Adrenal gland (tissue), 9 donors: ENCODE measurements at regions not wholly inside any gene's neighbourhood (a gene's known extent, or its start where the extent isn't known, plus 50 kb on each side); places are given as distances from the start of the nearest gene placed in this dataset.
A peak's percentile ranks its signal among the peaks of the same experiment; 100 is the strongest.

ENCODE experiments used
- DNase-seq, 7 donors: peaks; one replicate each; pipeline ENCODE4 v3.0.0-alpha.2; 2019 to 2020
- H3K27ac ChIP-seq, 5 donors: fragments of 200-600 bp; sonication (generic) in 4 of 5; 1 replicate in 3 of 5; 2 replicates in 2 of 5; pipeline versions ENCODE4 v1.5.1 to v1.8.0; 2016 to 2020; ENCODE audit warnings: mild to moderate bottlenecking in 1 of 5
- H3K27me3 ChIP-seq: fragments of 200-600 bp; 2 replicates; pipeline ENCODE4 v1.8.0; 2021
- H3K36me3 ChIP-seq, 2 donors: fragments of 200-600 bp; replicated peaks in 1 of 2; 1 replicate in 1 of 2; 2 replicates in 1 of 2; pipeline versions ENCODE4 v1.5.1 to v1.8.0; 2018 to 2022
- H3K4me1 ChIP-seq, 2 donors: fragments of 200-600 bp; replicated peaks in 1 of 2; 1 replicate in 1 of 2; 2 replicates in 1 of 2; pipeline versions ENCODE4 v1.5.1 to v1.8.0; 2018 to 2021
- H3K4me3 ChIP-seq, 4 donors: fragments of 200-600 bp; sonication (generic) in 3 of 4; one replicate each; pipeline ENCODE4 v1.5.1; 2016 to 2018
- H3K9me3 ChIP-seq, 3 donors: fragments of 200-600 bp; sonication (generic) in 1 of 3; replicated peaks in 1 of 3; 1 replicate in 2 of 3; 2 replicates in 1 of 3; pipeline versions ENCODE4 v1.5.1 to v1.8.0; 2016 to 2021
- POLR2A ChIP-seq, 2 donors: fragments of 450-650 bp; IDR thresholded peaks; one replicate each; pipeline ENCODE4 v1.6.1; 2017; ENCODE audit warnings: antibody characterized with exemption in 2 of 2, mild to moderate bottlenecking in 2 of 2, moderate library complexity in 1 of 2
- WGBS, 4 donors: extraction: QIAGEN DNeasy Blood & Tissue Kit in 2 of 4; methylation state at CpG; one replicate each; pipeline versions ENCODE4 v1.1.5 to v1.1.7; 2013 to 2017; 5-methylcytosine and 5-hydroxymethylcytosine counted together
- intact Hi-C, 2 donors: fragments of 100-400 bp; cut with DNase I; formaldehyde crosslinking; loops; one replicate each; pipeline versions ENCODE4 v1.14.1 to v1.15.0; 2022 to 2023
- TF ChIP-seq, protein P1 (sequence below), 6 experiments: fragments of 450-650 bp in 4 of 6; fragments of 200-600 bp in 2 of 6; sonication (generic) in 1 of 6; IDR thresholded peaks; 1 replicate in 5 of 6; 2 replicates in 1 of 6; pipeline versions ENCODE4 v1.5.1 to v1.8.0; 2016 to 2021; ENCODE audit warnings: antibody characterized with exemption in 6 of 6, mild to moderate bottlenecking in 2 of 6, moderate library complexity in 1 of 6
- donor health status: healthy with polysubstance abuse.
- donor health status: Bipolar disorder and iron deficiency.
- donor health status: DM: yes; HTN: yes; CAD: no.
- donor health status: DM: no; HTN: no; CAD: no.
- donor health status: DM: no; HTN: no; CAD: no.

GRCh38 chr5:56432321-56432720 is 199.2 kb upstream of the ANKRD55 start:
- TF ChIP-seq, protein P1, sequence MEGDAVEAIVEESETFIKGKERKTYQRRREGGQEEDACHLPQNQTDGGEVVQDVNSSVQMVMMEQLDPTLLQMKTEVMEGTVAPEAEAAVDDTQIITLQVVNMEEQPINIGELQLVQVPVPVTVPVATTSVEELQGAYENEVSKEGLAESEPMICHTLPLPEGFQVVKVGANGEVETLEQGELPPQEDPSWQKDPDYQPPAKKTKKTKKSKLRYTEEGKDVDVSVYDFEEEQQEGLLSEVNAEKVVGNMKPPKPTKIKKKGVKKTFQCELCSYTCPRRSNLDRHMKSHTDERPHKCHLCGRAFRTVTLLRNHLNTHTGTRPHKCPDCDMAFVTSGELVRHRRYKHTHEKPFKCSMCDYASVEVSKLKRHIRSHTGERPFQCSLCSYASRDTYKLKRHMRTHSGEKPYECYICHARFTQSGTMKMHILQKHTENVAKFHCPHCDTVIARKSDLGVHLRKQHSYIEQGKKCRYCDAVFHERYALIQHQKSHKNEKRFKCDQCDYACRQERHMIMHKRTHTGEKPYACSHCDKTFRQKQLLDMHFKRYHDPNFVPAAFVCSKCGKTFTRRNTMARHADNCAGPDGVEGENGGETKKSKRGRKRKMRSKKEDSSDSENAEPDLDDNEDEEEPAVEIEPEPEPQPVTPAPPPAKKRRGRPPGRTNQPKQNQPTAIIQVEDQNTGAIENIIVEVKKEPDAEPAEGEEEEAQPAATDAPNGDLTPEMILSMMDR (IDR thresholded peaks at IDR 0.05): no peak
- no peak for TF ChIP-seq POLR2A (IDR thresholded peaks at IDR 0.05)
- no peak overlapping the region for H3K4me3 ChIP-seq
- intact Hi-C loops: no loop called here

DNA sequence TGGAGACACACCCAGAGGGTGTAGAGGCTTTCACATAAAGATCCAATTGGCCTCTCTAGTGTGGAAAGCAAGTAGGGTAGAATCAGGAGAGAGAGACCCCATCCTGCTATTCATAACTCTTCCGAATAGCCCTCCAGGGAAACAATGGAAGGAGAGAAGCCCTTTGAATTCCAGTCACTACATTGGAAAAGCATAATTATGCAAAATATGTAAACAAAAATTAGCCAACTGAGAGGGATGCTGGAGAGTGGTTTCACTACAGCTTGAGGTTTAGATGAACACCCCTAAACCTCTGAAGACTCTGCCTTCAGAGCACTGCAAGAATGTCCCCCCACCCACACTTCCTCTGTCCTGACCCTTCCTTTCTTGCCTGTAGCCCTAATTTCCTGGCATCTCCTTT is 197.3 kb upstream of the ANKRD55 start:
- Histone ChIP-seq H3K4me3 (no peak overlapping the region), H3K27ac (no peak overlapping the region), H3K4me1 (no peaks in the 10 kb centered on the region), H3K36me3 (no peaks in the 10 kb centered on the region), H3K27me3 (no peaks in the 10 kb centered on the region), H3K9me3 (no peaks in the 10 kb centered on the region)
- 82 to 100% (median 86%) methylated on average over 1 of the region's 1 CpG for WGBS, 4 donors
- no peak for TF ChIP-seq POLR2A (IDR thresholded peaks at IDR 0.05)
- TF ChIP-seq, protein P1 (IDR thresholded peaks at IDR 0.05): no peak
- DNase-seq: no peak
- intact Hi-C loops: no loop called here

More at GRCh38 chr5:56432321-56432720, 199.2 kb upstream of the ANKRD55 start:
- Histone ChIP-seq H3K9me3 (no peaks in the 10 kb centered on the region), H3K36me3 (no peaks in the 10 kb centered on the region), H3K4me1 (no peaks in the 10 kb centered on the region), H3K27me3 (no peaks in the 10 kb centered on the region), H3K27ac (no peak overlapping the region)
- DNase-seq: no peak

GRCh38 chr5:56429110-56429561 is 196.0 kb upstream of the ANKRD55 start:
- H3K36me3 ChIP-seq: no peaks in the 10 kb centered on the region
- TF ChIP-seq, protein P1 (IDR thresholded peaks at IDR 0.05): no peak
- TF ChIP-seq POLR2A (IDR thresholded peaks at IDR 0.05): no peak
- no peaks in the 10 kb centered on the region for H3K27me3 ChIP-seq
- H3K27ac ChIP-seq: no peak overlapping the region
- H3K4me1 ChIP-seq: no peaks in the 10 kb centered on the region
- DNase-seq: peak in 4 of 7 donors; percentile 16 to 34 (median 21)
- 75 to 86% (median 80%) methylated on average over 4 to 6 of the region's 6 CpGs for WGBS, 4 donors
- intact Hi-C loops: no loop called here
- no peak overlapping the region for H3K4me3 ChIP-seq
- H3K9me3 ChIP-seq: no peaks in the 10 kb centered on the region

GRCh38 chr5:56426693-56427092 is 193.6 kb upstream of the ANKRD55 start:
- Histone ChIP-seq H3K36me3 (no peaks in the 10 kb centered on the region), H3K27me3 (no peaks in the 10 kb centered on the region), H3K4me3 (no peak overlapping the region), H3K4me1 (no peaks in the 10 kb centered on the region), H3K27ac (no peak overlapping the region), H3K9me3 (no peaks in the 10 kb centered on the region)
- 73 to 84% (median 77%) methylated on average over 4 of the region's 4 CpGs for WGBS, 4 donors
- no peak for TF ChIP-seq POLR2A (IDR thresholded peaks at IDR 0.05)
- intact Hi-C loops: no loop called here
- no peak for DNase-seq

DNA sequence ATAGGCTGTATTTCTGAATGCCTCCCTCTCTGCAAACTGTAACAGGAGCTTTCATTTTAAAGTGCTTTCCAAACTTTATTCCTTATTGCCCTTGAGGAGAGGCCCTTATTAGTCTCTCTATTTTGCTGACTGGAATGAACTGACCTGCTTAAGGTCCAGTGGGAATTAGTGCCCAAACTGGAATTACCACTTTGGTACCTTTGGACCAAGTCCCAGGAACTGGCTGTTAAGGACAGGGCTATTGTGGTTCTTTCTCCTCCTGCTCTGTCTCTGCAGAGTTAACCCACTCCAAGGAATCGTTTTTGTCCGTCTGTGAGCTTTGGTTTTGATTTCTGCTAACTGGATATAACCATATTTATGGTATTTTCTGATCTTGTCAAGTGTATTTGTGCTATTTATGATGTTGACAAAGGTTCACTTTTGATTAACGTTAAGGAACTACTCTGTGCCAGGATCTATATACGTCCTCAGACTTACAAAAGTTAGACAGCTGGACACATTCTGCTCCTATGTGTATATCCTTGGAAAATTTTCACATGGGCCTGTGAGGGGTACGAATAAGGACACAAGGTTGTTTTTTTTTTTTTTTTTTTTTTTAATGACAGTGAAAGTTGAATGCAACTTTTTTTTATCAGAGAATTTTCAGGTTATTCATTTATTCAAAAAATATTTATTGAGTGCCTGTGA is 189.1 kb upstream of the ANKRD55 start:
- no peak for DNase-seq
- TF ChIP-seq POLR2A (IDR thresholded peaks at IDR 0.05): no peak
- TF ChIP-seq, protein P1 (IDR thresholded peaks at IDR 0.05): no peak
- Histone ChIP-seq H3K36me3 (no peaks in the 10 kb centered on the region), H3K9me3 (no peaks in the 10 kb centered on the region), H3K4me3 (no peak overlapping the region), H3K4me1 (no peaks in the 10 kb centered on the region), H3K27ac (no peak overlapping the region), H3K27me3 (no peaks in the 10 kb centered on the region)
- intact Hi-C loops: no loop called here
- WGBS, 4 donors: 71 to 77% (median 77%) methylated on average over 5 of the region's 5 CpGs
